SJSA1 (cell line): ENCODE measurements at regions not wholly inside any gene's neighbourhood (a gene's known extent, or its start where the extent isn't known, plus 50 kb on each side); places are given as distances from the start of the nearest gene placed in this dataset.

Source experiments
- DNase-seq, 2 experiments: peaks; one replicate each; pipeline ENCODE4 v3.0.0-alpha.2; 2015 to 2020; ENCODE audit warnings: low spot score in 2 of 2, low read depth in 1 of 2
- H3K27ac ChIP-seq: fragments of 250-450 bp; sonication (Bioruptor Pico); 2 replicates; pipeline ENCODE4 v1.5.1; 2020; ENCODE audit warnings: mild to moderate bottlenecking, moderate library complexity
- H3K27me3 ChIP-seq: fragments of 250-450 bp; sonication (Bioruptor Pico); replicated peaks from 2 replicates; pipeline ENCODE4 v1.5.1; 2020; ENCODE audit warnings: mild to moderate bottlenecking, moderate library complexity
- H3K36me3 ChIP-seq: fragments of 250-450 bp; sonication (Bioruptor Pico); 2 replicates; pipeline ENCODE4 v1.5.1; 2020; ENCODE audit warnings: mild to moderate bottlenecking
- H3K4me1 ChIP-seq: fragments of 250-450 bp; sonication (Bioruptor Pico); replicated peaks from 2 replicates; pipeline ENCODE4 v1.6.1; 2021; ENCODE audit warnings: mild to moderate bottlenecking
- H3K4me3 ChIP-seq: fragments of 250-450 bp; sonication (Bioruptor Pico); 2 replicates; pipeline ENCODE4 v1.5.1; 2020; ENCODE audit warnings: mild to moderate bottlenecking
- H3K9me3 ChIP-seq: fragments of 250-450 bp; sonication (Bioruptor Pico); replicated peaks from 2 replicates; pipeline ENCODE4 v1.5.1; 2020; ENCODE audit warnings: mild to moderate bottlenecking

DNA sequence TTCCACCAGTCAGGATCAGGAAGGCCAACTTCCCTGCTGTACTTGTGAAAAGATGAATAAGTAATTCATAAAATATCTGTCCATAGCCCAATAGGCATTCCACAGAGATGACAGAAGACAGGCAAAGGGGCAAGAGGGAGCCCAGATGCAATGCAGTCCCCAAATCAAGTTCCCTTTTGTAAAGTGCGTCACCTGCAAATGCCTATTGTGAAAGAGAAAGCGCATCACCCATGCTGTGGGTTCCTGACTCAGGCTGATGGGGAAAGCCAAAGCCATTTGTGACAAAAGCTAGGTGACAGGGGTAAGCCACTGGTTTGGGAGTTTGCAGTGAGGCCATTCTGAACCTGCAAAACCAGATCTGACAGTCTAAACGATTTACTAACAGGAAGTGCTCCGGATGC lies 157.5 kb upstream of the ZNF536 start:
- Histone ChIP-seq H3K27me3 (no peaks in the 10 kb centered on the region), H3K36me3 (no peaks in the 10 kb centered on the region), H3K4me1 (no peaks in the 10 kb centered on the region), H3K27ac (no peak overlapping the region), H3K4me3 (no peak overlapping the region), H3K9me3 (no peaks in the 10 kb centered on the region)
- peak in 1 of 2 experiments; percentile 28 for DNase-seq

GRCh38 chr19:30215248-30215647 lies 156.9 kb upstream of the ZNF536 start:
- H3K4me1 ChIP-seq: no peaks in the 10 kb centered on the region
- no peaks in the 10 kb centered on the region for H3K36me3 ChIP-seq
- H3K4me3 ChIP-seq: no peak overlapping the region
- H3K9me3 ChIP-seq: no peaks in the 10 kb centered on the region
- no peak for DNase-seq
- H3K27me3 ChIP-seq: no peaks in the 10 kb centered on the region
- H3K27ac ChIP-seq: no peak overlapping the region

GRCh38 chr19:30216453-30216852 lies 155.7 kb upstream of the ZNF536 start:
- Histone ChIP-seq H3K9me3 (no peaks in the 10 kb centered on the region), H3K36me3 (no peaks in the 10 kb centered on the region)

DNA sequence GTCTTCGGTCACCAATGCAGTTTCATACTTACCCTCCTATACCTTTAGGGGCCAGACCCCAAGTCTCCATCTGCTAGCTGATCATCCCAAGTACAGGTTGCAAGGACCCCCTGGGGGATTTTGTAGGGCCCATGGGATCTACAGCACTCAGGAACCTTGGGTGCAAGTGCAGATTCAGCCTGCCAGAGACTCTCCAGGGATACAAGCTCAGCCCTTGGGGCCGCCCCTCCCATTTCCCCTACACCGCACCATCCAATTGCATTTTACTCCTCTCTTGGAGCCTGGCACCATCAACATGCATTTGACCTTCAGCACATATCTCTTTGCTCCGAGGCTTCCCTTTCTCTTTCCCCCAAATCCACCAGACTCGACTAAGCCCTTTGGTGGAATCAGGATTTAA lies 154.7 kb upstream of the ZNF536 start:
- no peak for DNase-seq
- no peak overlapping the region for H3K27ac ChIP-seq
- H3K4me1 ChIP-seq: no peaks in the 10 kb centered on the region
- no peaks in the 10 kb centered on the region for H3K27me3 ChIP-seq
- no peaks in the 10 kb centered on the region for H3K9me3 ChIP-seq
- H3K36me3 ChIP-seq: no peaks in the 10 kb centered on the region
- H3K4me3 ChIP-seq: no peak overlapping the region

More at GRCh38 chr19:30216453-30216852, 155.7 kb upstream of the ZNF536 start:
- no peak for DNase-seq
- H3K27ac ChIP-seq: no peak overlapping the region
- H3K4me1 ChIP-seq: no peaks in the 10 kb centered on the region
- H3K4me3 ChIP-seq: no peak overlapping the region
- H3K27me3 ChIP-seq: no peaks in the 10 kb centered on the region

- Histone ChIP-seq H3K36me3 (no peaks in the 10 kb centered on the region), H3K4me1 (no peaks in the 10 kb centered on the region), H3K27ac (no peak overlapping the region), H3K4me3 (no peak overlapping the region), H3K27me3 (peaks cover 18% of the 10 kb centered on the region), H3K9me3 (no peaks in the 10 kb centered on the region)
- no peak for DNase-seq
These were observed 152.5 kb upstream of the ZNF536 start for GRCh38 chr19:30219702-30220101.

GRCh38 chr19:30221176-30221575 lies 151.0 kb upstream of the ZNF536 start:
- Histone ChIP-seq H3K4me1 (peaks cover 2% of the 10 kb centered on the region; the same call in 1 of the 2 replicates), H3K4me3 (no peak overlapping the region), H3K27me3 (peaks cover 28% of the 10 kb centered on the region), H3K9me3 (no peaks in the 10 kb centered on the region), H3K36me3 (no peaks in the 10 kb centered on the region), H3K27ac (no peak overlapping the region)
- DNase-seq: no peak

DNA sequence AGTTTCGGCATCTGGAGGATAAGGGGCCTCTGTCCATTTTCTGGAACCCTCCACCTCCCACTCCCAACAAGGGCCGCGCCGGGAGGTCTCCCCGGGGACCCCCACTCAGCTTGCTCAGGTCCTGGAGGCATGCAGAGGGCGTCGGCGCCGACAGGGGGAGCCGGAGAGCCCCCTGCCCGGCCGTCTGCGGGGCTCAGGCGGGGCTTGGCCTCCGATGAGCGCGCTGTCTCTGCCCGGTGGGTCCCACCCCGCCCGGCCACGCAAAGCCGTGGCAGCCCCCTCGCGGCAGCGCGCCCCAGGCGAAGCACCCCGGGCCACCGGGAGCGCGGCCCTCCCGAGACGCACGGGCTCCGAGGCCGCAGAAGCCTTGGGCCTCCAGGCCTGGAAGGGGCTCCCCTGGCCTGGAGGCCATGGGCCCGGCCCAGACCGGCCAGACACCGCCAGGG lies 149.7 kb upstream of the ZNF536 start:
- Histone ChIP-seq H3K27me3 (peaks cover 41% of the 10 kb centered on the region), H3K36me3 (no peaks in the 10 kb centered on the region), H3K9me3 (no peaks in the 10 kb centered on the region), H3K4me3 (no peak overlapping the region), H3K4me1 (peaks cover 9% of the 10 kb centered on the region), H3K27ac (no peak overlapping the region)
- no peak for DNase-seq

- Histone ChIP-seq H3K4me3 (no peak overlapping the region), H3K27ac (no peak overlapping the region), H3K9me3 (no peaks in the 10 kb centered on the region), H3K27me3 (peaks cover 47% of the 10 kb centered on the region), H3K36me3 (no peaks in the 10 kb centered on the region), H3K4me1 (peaks cover 16% of the 10 kb centered on the region)
- DNase-seq: peak in 1 of 2 experiments; percentile 22
These were observed 149.0 kb upstream of the ZNF536 start for GRCh38 chr19:30222992-30223865.

DNA sequence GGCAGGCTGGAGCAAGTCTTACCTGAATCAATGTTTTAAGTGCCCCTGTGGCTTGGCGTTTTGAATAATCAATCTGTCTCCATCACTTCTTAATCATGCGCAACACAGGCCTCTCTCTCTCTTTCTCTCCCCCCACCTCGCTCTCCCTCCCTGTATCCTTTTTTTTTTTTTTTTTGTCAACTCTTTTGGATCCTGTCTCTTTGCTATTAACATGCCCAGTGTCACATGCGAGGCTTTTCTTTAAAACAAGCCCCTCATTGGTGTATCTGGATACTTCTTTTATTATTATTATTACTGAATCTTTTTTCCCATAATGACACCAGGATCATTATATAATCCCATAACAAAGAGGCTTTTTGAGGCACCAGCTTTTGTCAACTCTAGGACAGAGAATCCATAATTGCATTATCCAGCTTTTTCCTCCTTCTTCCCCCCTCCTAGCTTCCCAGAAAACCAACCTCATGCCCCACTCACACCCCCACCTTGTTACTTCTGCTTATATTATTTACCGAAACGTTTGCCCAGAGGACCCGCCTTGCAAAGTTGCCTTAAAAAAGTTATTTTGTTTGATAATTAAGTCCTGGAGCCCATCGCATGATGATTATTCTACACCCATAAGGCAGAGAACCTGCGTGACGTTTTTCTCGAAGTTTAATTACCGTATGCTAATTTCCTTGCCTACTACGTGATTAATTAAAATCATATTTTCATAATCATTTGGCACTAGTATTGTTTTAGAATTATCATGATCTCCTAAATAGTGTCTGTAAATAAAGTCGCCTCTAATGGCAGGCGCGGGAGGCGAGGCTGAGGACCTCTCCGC lies 148.1 kb upstream of the ZNF536 start:
- Histone ChIP-seq H3K4me3 (no peak overlapping the region), H3K27me3 (peaks cover 53% of the 10 kb centered on the region), H3K36me3 (no peaks in the 10 kb centered on the region), H3K27ac (no peak overlapping the region), H3K4me1 (peaks cover 23% of the 10 kb centered on the region), H3K9me3 (no peaks in the 10 kb centered on the region)
- DNase-seq: no peak

GRCh38 chr19:30224689-30225606 lies 147.2 kb upstream of the ZNF536 start:
- Histone ChIP-seq H3K4me3 (peak overlapping the region; percentile 23), H3K9me3 (no peaks in the 10 kb centered on the region), H3K36me3 (no peaks in the 10 kb centered on the region), H3K27me3 (peaks cover 62% of the 10 kb centered on the region), H3K27ac (no peak overlapping the region), H3K4me1 (peaks cover 23% of the 10 kb centered on the region)
- peak in 1 of 2 experiments; percentile 37 for DNase-seq

GRCh38 chr19:30225676-30226463 lies 146.3 kb upstream of the ZNF536 start:
- Histone ChIP-seq H3K4me1 (peaks cover 23% of the 10 kb centered on the region), H3K4me3 (peak overlapping the region; percentile 54), H3K27ac (no peak overlapping the region), H3K27me3 (peaks cover 69% of the 10 kb centered on the region), H3K9me3 (no peaks in the 10 kb centered on the region), H3K36me3 (no peaks in the 10 kb centered on the region)
- no peak for DNase-seq

DNA sequence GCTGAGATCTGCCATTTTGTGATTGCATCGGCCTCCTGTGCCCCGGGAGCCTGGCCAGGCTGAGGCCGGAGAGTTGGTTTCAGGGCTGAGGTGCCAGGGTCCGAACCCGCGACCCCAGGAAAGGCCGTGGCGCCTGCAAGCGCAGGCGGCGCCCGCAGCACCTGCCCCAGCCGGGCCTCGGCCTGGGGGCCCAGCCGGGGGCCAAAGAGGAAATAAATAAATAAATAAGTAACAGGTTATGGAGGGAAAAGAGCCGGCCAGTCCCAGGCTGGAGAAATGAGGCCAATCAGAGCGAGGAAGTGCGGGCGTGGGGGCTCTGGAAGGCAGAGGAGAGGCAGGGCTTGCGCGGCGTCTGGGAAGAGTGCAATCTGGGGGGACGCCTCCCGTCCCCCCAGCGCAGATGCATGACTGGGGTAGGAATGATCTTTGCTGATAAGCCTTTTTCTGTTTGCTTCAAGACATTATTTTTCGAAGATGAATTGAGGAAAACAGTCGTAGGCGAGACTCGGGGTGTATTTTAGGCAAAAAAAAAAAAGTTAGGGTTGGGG lies 145.6 kb upstream of the ZNF536 start:
- H3K27ac ChIP-seq: no peak overlapping the region
- H3K36me3 ChIP-seq: no peaks in the 10 kb centered on the region
- peak overlapping the region; percentile 54 for H3K4me3 ChIP-seq
- no peaks in the 10 kb centered on the region for H3K9me3 ChIP-seq
- peaks cover 23% of the 10 kb centered on the region for H3K4me1 ChIP-seq
- DNase-seq: peak in 1 of 2 experiments; percentile 28
- H3K27me3 ChIP-seq: peaks cover 69% of the 10 kb centered on the region
